IMR-90 (cell line): ENCODE measurements at regions not wholly inside any gene's neighbourhood (a gene's known extent, or its start where the extent isn't known, plus 50 kb on each side); places are given as distances from the start of the nearest gene placed in this dataset.

Experiments used
- ATAC-seq: fragments of 200-7000 bp; cut with Tn5 transposase; 2 replicates; pipeline ENCODE4 v1.9.1; 2020; ENCODE audit warnings: low read depth, mild to moderate bottlenecking, moderate library complexity
- BruUV-seq: library from RNA; stranded (reverse); fragments of 400-500 nt; replicated peaks from 2 replicates; lab custom pipeline; 2021; lab: Mats Ljungman, UMichigan
- CTCF ChIA-PET: fragments of 300-600 bp; formaldehyde crosslinking; extraction: SDS; loops from one replicate; lab custom pipeline; 2021; ENCODE audit warnings: antibody characterized with exemption; lab: Yijun Ruan, JAX
- POLR2A ChIA-PET: fragments of 300-600 bp; sonication (Branson Sonifier 250); formaldehyde crosslinking; loops from one replicate; lab custom pipeline; 2022; ENCODE audit warnings: antibody characterized with exemption; ENCODE audit not compliant: unreplicated experiment; lab: Charles Lee
- DNase-seq: peaks from one replicate; pipeline ENCODE4 v3.0.0; 2013
- H2AFZ ChIP-seq: replicated peaks from 2 replicates; pipeline ENCODE3; 2013; ENCODE audit warnings: low read length, mild to moderate bottlenecking; ENCODE audit not compliant: poor library complexity
- H2AK5ac ChIP-seq: 2 replicates; pipeline ENCODE4 v1.6.1; 2013; ENCODE audit warnings: low read depth, low read length, inconsistent platforms
- H2AK9ac ChIP-seq: replicated peaks from 2 replicates; pipeline ENCODE3; 2013; ENCODE audit warnings: mild to moderate bottlenecking, low read depth, low read length, moderate library complexity; ENCODE audit not compliant: poor library complexity
- H2BK120ac ChIP-seq: 2 replicates; pipeline ENCODE4 v1.6.1; 2013; ENCODE audit warnings: low read depth, low read length, inconsistent platforms
- H2BK15ac ChIP-seq: 3 replicates; pipeline ENCODE4 v1.6.1; 2013; ENCODE audit warnings: low read depth, low read length, inconsistent platforms
- H2BK20ac ChIP-seq: 2 replicates; pipeline ENCODE4 v1.6.1; 2013; ENCODE audit warnings: low read depth, mild to moderate bottlenecking, inconsistent platforms, low read length, moderate library complexity
- H2BK5ac ChIP-seq: 2 replicates; pipeline ENCODE4 v1.6.1; 2013; ENCODE audit warnings: mild to moderate bottlenecking, low read depth, low read length, inconsistent platforms; ENCODE audit not compliant: poor library complexity, severe bottlenecking
- H3K14ac ChIP-seq: replicated peaks from 2 replicates; pipeline ENCODE4 v1.6.1; 2013; ENCODE audit warnings: low read depth, low read length, inconsistent platforms
- H3K18ac ChIP-seq: 2 replicates; pipeline ENCODE4 v1.6.1; 2013; ENCODE audit warnings: low read depth, low read length, control low read depth
- H3K23ac ChIP-seq: 2 replicates; pipeline ENCODE4 v1.6.1; 2013; ENCODE audit warnings: low read depth, low read length, inconsistent platforms
- H3K27ac ChIP-seq: 2 replicates; pipeline ENCODE4 v1.5.1; 2013; ENCODE audit warnings: mild to moderate bottlenecking, control low read depth, low read length; ENCODE audit not compliant: insufficient read depth
- H3K27me3 ChIP-seq: 2 replicates; pipeline ENCODE4 v1.6.1; 2013; ENCODE audit warnings: low read length; ENCODE audit not compliant: control insufficient read depth, insufficient read depth
- H3K36me3 ChIP-seq: 2 replicates; pipeline ENCODE4 v1.6.1; 2013; ENCODE audit warnings: low read length, mixed read lengths; ENCODE audit not compliant: control insufficient read depth, insufficient read depth
- H3K4ac ChIP-seq: 2 replicates; pipeline ENCODE4 v1.6.1; 2013; ENCODE audit warnings: low read depth, low read length, inconsistent platforms
- H3K4me1 ChIP-seq: 2 replicates; pipeline ENCODE4 v1.6.1; 2013; ENCODE audit warnings: low read length, mixed read lengths; ENCODE audit not compliant: control insufficient read depth, insufficient read depth
- H3K4me2 ChIP-seq: 2 replicates; pipeline ENCODE4 v1.6.1; 2013; ENCODE audit warnings: low read depth, mild to moderate bottlenecking, control low read depth, low read length, moderate library complexity
- H3K4me3 ChIP-seq: 2 replicates; pipeline ENCODE4 v1.5.1; 2013; ENCODE audit warnings: low read depth, mild to moderate bottlenecking, control low read depth, low read length, moderate library complexity; ENCODE audit not compliant: insufficient read depth
- H3K56ac ChIP-seq: 2 replicates; pipeline ENCODE4 v1.6.1; 2013; ENCODE audit warnings: low read length, inconsistent platforms; ENCODE audit not compliant: insufficient read depth; ENCODE audit errors: extremely low read depth
- H3K79me1 ChIP-seq, 2 experiments: 2 replicates each; pipeline ENCODE4 v1.6.1; 2013; ENCODE audit warnings: low read length in 2 of 2, inconsistent platforms in 1 of 2, low read depth in 1 of 2
- H3K9ac ChIP-seq: 2 replicates; pipeline ENCODE4 v1.6.1; 2013; ENCODE audit warnings: low read depth, low read length, control low read depth
- H3K9me1 ChIP-seq: 2 replicates; pipeline ENCODE4 v1.6.1; 2013; ENCODE audit warnings: low read length, inconsistent platforms; ENCODE audit not compliant: insufficient read depth
- H3K9me3 ChIP-seq: 2 replicates; pipeline ENCODE4 v1.6.1; 2013; ENCODE audit warnings: low read length; ENCODE audit not compliant: control insufficient read depth, insufficient read depth
- H4K20me1 ChIP-seq: 2 replicates; pipeline ENCODE4 v1.6.1; 2013; ENCODE audit warnings: low read length, inconsistent platforms; ENCODE audit not compliant: insufficient read depth
- H4K5ac ChIP-seq: 2 replicates; pipeline ENCODE4 v1.6.1; 2013; ENCODE audit warnings: mild to moderate bottlenecking, low read depth, low read length, control low read depth
- H4K8ac ChIP-seq, 2 experiments: 2 replicates each; pipeline ENCODE4 v1.6.1; 2013; ENCODE audit warnings: low read depth in 2 of 2, low read length in 2 of 2, control low read depth in 1 of 2, inconsistent platforms in 1 of 2
- H4K91ac ChIP-seq: 2 replicates; pipeline ENCODE4 v1.6.1; 2013; ENCODE audit warnings: low read depth, low read length, inconsistent platforms; ENCODE audit not compliant: insufficient read depth
- BHLHE40 ChIP-seq: fragments of 150-350 bp; IDR thresholded peaks from 2 replicates; pipeline ENCODE4 v1.6.1; 2016; ENCODE audit warnings: mild to moderate bottlenecking, low read depth, low read length
- CEBPB ChIP-seq: IDR thresholded peaks from 2 replicates; pipeline ENCODE4 v1.6.1; 2012; ENCODE audit warnings: low read depth, low read length, improper control_type of control experiment
- CTCF ChIP-seq: conservative IDR thresholded peaks from 2 replicates; pipeline ENCODE4 v1.5.1; 2012; ENCODE audit warnings: mild to moderate bottlenecking, low read depth, low read length, improper control_type of control experiment
- MXI1 ChIP-seq: IDR thresholded peaks from 2 replicates; pipeline ENCODE4 v1.6.1; 2012; ENCODE audit warnings: low read depth, mild to moderate bottlenecking, low read length, moderate library complexity, borderline replicate concordance
- RAD21 ChIP-seq: IDR thresholded peaks from 2 replicates; pipeline ENCODE4 v1.6.1; 2012; ENCODE audit warnings: low read length, improper control_type of control experiment
- RFX5 ChIP-seq: IDR thresholded peaks from 2 replicates; pipeline ENCODE4 v1.8.0; 2012; ENCODE audit warnings: low read depth, mild to moderate bottlenecking, low read length, moderate library complexity
- SMC3 ChIP-seq: fragments of 150-350 bp; IDR thresholded peaks from 2 replicates; pipeline ENCODE4 v1.6.1; 2016; ENCODE audit warnings: low read depth, mild to moderate bottlenecking, antibody characterized with exemption, low read length, moderate library complexity
- WGBS, 2 experiments: methylation state at CpG; one replicate each; pipeline versions ENCODE4 v1.1.5 to v1.1.7; 2013; ENCODE audit warnings: missing lambda C conversion rate in 2 of 2; ENCODE audit not compliant: insufficient read length in 1 of 2; ENCODE audit errors: extremely low coverage in 2 of 2; 5-methylcytosine and 5-hydroxymethylcytosine counted together
- dilution Hi-C: fragments of 300-500 bp; cut with HindIII; formaldehyde crosslinking; loops from one replicate; pipeline ENCODE4 v1.14.3; 2018; ENCODE audit warnings: low sequenced_read_pairs; ENCODE audit not compliant: unreplicated experiment
- in situ Hi-C: fragments of 300-500 bp; cut with MboI; formaldehyde crosslinking; loops from 3 replicates; pipeline ENCODE4 v1.14.3; 2019; ENCODE audit warnings: low sequenced_read_pairs, inconsistent platforms, mixed read lengths
- intact Hi-C: fragments of 100-400 bp; cut with micrococcal nuclease; formaldehyde crosslinking; loops from 2 replicates; pipeline ENCODE4 v1.10.0; 2022

GRCh38 chr16:88130016-88130415 lies 178.8 kb downstream of the BANP start:
- no peak for ATAC-seq
- dilution Hi-C loops = no loop called here

More at GRCh38 chr16:88130016-88130415, 178.8 kb downstream of the BANP start:
- Histone ChIP-seq H3K4me1 (peaks cover 2% of the 10 kb centered on the region), H2BK20ac (no peak overlapping the region), H3K4me2 (no peak overlapping the region), H4K5ac (no peak overlapping the region), H2AK5ac (no peak overlapping the region), H3K9ac (no peak overlapping the region), H2AFZ (no peak overlapping the region), H3K18ac (no peak overlapping the region), H2AK9ac (no peak overlapping the region), H4K20me1 (no peaks in the 10 kb centered on the region), H3K9me3 (no peaks in the 10 kb centered on the region), H3K14ac (no peak overlapping the region), H2BK5ac (no peak overlapping the region), H3K27me3 (peaks cover 4% of the 10 kb centered on the region), H4K8ac (no peak overlapping the region), H3K79me1 (no peaks in the 10 kb centered on the region), H2BK120ac (no peak overlapping the region), H4K91ac (no peak overlapping the region), H3K36me3 (no peaks in the 10 kb centered on the region), H3K56ac (no peak overlapping the region), H3K27ac (no peak overlapping the region), H3K4ac (no peak overlapping the region), H3K23ac (no peak overlapping the region), H3K4me3 (no peak overlapping the region), H3K9me1 (no peaks in the 10 kb centered on the region), H2BK15ac (no peak overlapping the region)
- ChIA-PET CTCF (no interaction called here), POLR2A (no interaction called here)
- intact Hi-C loops = no loop called here
- DNase-seq = no peak
- no peak for TF ChIP-seq MXI1
- TF ChIP-seq CTCF = no peak
- TF ChIP-seq RFX5 = no peak
- no peak for TF ChIP-seq CEBPB
- TF ChIP-seq SMC3 = no peak
- TF ChIP-seq BHLHE40 = no peak
- no peak for TF ChIP-seq RAD21
- no TSS peak for BruUV-seq
- 93% methylated on average over 14 of the region's 22 CpGs; no CpG with 5 or more reads in 1 of the 2 experiments for WGBS, 2 experiments
- in situ Hi-C loops = no loop called here
